ENCODE measurements at regions not wholly inside any gene's neighbourhood (a gene's known extent, or its start where the extent isn't known, plus 50 kb on each side); places are given as distances from the start of the nearest gene placed in this dataset.

DNA sequence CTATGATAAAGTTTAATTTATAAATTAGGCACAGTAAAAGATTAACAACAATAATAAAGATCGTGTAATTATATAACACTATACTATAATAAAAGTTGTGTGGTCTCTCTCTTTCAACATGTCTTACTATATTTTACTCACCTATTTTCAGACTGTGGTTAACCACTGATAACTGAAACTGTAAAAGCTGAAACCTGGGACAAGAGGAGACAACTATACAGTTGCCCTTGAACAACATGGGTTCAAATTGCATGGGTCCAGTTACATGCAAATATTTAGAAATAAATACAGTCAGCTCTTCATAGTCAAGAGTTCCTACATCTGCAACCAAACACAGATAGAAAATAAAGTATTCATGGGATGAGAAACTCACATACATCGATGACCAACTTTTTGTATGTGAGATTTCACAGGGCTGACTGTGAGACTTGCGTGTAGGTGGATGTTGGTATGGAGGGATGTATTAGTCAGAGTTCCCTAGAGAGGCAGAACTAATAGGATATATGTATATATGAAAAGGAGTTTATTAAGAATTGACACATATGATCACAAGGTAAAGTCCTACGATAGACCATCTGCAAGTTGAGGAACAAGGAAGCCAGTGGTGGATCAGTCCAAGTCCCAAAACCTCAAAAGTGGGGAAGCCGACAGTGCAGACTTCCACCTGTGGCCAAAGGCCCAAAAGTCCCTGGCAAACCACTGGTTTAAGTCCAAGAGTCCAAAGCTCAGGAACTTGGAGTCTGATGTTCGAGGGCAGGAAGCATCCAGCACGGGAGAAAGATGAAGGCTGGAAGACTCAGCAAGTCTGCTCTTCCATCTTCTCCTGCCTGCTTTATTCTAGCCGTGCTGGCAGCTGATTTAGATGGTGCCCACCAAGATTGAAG, 359.5 kb downstream of the INSC start:
- DNase-seq (ENCODE audit: low spot score) = peak; percentile 14
- TF ChIP-seq, protein P1, sequence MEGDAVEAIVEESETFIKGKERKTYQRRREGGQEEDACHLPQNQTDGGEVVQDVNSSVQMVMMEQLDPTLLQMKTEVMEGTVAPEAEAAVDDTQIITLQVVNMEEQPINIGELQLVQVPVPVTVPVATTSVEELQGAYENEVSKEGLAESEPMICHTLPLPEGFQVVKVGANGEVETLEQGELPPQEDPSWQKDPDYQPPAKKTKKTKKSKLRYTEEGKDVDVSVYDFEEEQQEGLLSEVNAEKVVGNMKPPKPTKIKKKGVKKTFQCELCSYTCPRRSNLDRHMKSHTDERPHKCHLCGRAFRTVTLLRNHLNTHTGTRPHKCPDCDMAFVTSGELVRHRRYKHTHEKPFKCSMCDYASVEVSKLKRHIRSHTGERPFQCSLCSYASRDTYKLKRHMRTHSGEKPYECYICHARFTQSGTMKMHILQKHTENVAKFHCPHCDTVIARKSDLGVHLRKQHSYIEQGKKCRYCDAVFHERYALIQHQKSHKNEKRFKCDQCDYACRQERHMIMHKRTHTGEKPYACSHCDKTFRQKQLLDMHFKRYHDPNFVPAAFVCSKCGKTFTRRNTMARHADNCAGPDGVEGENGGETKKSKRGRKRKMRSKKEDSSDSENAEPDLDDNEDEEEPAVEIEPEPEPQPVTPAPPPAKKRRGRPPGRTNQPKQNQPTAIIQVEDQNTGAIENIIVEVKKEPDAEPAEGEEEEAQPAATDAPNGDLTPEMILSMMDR (IDR thresholded peaks at IDR 0.05; ENCODE audit: extremely low read depth, insufficient read depth, missing control alignments) = no peak
- in situ Hi-C loops (cut with MboI; ENCODE audit: low pct_unique_long_range_greater_than_20kb, low sequenced_read_pairs, unreplicated experiment) = no loop called here

DNA sequence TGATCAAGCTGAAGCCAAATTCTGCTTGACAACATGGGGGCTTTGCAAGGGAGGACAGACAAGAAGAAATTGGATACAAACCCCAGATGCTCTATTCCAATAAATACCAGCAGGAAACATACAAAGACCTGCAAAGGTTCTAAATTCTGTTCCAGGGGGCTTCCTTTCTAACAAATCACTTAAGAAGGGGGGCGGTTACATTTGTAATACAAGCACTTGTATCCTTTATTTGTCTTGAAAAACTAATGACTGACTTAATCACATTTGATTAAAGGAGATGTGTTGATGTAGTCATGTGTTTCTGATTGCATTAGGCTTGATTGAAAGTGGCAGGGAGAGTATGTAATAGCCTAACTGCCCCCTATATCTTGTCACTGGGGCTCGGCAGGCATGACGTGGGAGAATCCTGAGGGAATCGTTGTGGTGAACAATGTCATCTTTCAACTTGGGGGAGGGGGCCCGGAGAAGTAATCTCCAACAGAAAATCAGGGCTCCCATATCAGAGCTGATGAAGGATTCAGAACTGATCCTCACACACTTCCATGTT, 361.7 kb downstream of the INSC start:
- in situ Hi-C loops (cut with MboI; ENCODE audit: low pct_unique_long_range_greater_than_20kb, low sequenced_read_pairs, unreplicated experiment) = no loop called here
- TF ChIP-seq, protein P1 (IDR thresholded peaks at IDR 0.05; ENCODE audit: extremely low read depth, insufficient read depth, missing control alignments) = no peak
- no peak for DNase-seq (ENCODE audit: low spot score)

DNA sequence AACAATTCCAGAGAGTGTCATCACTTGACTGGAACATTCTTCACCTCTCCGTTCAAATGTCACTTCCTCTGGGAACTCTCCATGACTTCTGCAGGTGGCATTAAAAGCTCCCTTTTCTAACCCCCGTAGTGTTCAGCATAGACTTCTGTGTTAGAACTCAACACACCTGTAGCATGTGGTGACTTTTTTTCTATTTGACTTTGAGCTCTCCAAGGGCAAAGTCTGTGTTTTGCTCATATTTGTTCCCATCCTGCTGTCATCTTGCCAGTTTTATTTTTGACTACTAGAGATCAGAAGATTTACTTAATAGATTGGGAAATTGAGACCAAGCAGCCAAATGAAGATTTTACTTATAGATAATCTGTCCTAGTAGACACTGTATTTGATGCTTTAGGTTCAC, 367.1 kb downstream of the INSC start:
- DNase-seq (ENCODE audit: low spot score) = no peak
- TF ChIP-seq, protein P1 (IDR thresholded peaks at IDR 0.05; ENCODE audit: extremely low read depth, insufficient read depth, missing control alignments) = no peak
- in situ Hi-C loops (cut with MboI; ENCODE audit: low pct_unique_long_range_greater_than_20kb, low sequenced_read_pairs, unreplicated experiment) = no loop called here

DNA sequence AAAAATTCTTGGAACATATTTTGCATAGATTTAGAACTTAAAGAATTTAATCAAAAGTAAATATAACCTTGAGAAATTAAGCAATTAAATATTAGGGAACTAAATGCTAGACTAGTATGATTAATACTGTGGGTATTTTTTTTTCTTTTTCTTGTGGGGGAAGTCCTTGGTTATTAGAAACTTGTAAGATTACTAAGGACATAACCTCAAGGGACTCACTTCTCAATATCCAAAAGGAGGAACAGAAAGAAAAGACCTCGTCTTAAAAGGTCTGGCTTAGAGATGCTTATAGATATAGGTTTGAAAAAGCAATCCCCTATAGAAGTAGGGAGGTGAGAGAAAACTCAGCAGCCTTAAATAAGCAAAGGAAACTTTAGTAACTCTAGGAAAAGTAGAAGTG, 368.5 kb downstream of the INSC start:
- in situ Hi-C loops (cut with MboI; ENCODE audit: low pct_unique_long_range_greater_than_20kb, low sequenced_read_pairs, unreplicated experiment) = no loop called here
- DNase-seq (ENCODE audit: low spot score) = no peak
- TF ChIP-seq, protein P1 (IDR thresholded peaks at IDR 0.05; ENCODE audit: extremely low read depth, insufficient read depth, missing control alignments) = no peak

DNA sequence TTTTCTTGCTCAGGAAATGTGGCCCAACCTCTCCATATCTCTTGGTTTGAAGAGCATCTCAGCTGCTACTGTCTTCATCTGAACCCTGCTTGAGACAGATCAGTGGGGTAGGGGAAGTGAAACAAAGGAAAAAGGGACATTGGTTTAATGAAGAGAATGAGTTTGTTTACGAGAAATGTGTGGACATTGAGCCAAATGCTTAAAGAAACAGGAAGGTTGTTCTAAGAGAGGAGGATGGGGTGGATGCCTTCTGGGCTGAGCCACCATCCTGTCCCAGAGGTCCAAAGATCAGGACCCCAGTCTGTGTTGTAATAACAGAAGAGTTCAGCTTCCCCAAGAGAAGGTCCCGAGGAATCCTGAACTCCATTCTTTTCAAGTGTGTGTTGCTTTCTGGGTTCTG, 369.7 kb downstream of the INSC start:
- in situ Hi-C loops (cut with MboI; ENCODE audit: low pct_unique_long_range_greater_than_20kb, low sequenced_read_pairs, unreplicated experiment) = no loop called here
- no peak for DNase-seq (ENCODE audit: low spot score)

DNA sequence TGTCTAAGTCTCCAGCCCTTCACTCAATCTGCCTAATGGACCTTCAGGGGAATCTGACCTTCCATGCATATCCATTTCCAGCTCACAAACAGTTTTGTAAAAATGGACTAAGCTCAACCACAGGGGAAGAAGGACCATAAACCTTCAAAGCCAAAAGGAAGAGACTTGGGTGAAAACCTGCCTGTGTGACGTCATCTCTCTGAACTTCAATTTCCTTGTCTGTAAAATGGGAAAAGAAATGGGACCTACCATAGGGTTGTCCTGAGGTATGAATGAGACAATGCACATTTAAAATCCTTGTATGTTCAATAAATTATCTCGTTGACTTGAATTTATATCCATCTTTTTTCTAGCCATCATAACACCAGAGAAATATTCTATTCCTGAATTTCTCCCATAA, 370.7 kb downstream of the INSC start:
- TF ChIP-seq, protein P1 (IDR thresholded peaks at IDR 0.05; ENCODE audit: extremely low read depth, insufficient read depth, missing control alignments) = no peak
- DNase-seq (ENCODE audit: low spot score) = no peak
- in situ Hi-C loops (cut with MboI; ENCODE audit: low pct_unique_long_range_greater_than_20kb, low sequenced_read_pairs, unreplicated experiment) = no loop called here

More for the DNA sequence above, 369.7 kb downstream of the INSC start:
- TF ChIP-seq, protein P1 (IDR thresholded peaks at IDR 0.05; ENCODE audit: extremely low read depth, insufficient read depth, missing control alignments) = no peak
